CD4-positive, alpha-beta T cell treated with Interleukin-17A for 4 hours (primary cell): ENCODE measurements at regions not wholly inside any gene's neighbourhood (a gene's known extent, or its start where the extent isn't known, plus 50 kb on each side); places are given as distances from the start of the nearest gene placed in this dataset.

Experiments used
- DNase-seq: peaks from one replicate; pipeline ENCODE4 v3.0.0-alpha.2; 2020; ENCODE audit warnings: mixed read lengths

GRCh38 chr2:220188031-220188430, 560.6 kb downstream of the SLC4A3 start:
- no peak for DNase-seq

- DNase-seq = no peak
These were observed 563.6 kb downstream of the SLC4A3 start for GRCh38 chr2:220191031-220191430.

DNA sequence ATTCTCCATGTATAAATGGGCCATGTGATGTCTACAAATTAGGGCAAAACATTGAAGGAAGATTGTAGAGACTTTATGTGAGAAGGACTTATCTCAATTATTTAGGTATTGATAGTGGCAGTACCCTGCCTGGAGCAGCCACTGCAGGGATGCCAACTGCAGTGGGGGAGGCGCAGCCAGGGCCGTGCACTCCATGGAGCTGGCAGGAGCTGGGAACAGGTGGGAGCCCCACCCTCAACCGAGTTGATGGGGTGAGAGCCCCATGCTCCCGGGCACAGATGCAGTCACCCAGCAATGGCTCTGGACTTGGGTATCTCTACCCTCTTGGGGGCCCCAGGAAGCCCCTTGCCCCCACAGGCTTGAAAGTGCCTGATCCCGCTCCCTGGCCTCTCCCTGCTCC, 564.3 kb downstream of the SLC4A3 start:
- DNase-seq = no peak

GRCh38 chr2:220192994-220193753, 565.7 kb downstream of the SLC4A3 start:
- no peak for DNase-seq

- DNase-seq = no peak
These were observed 567.5 kb downstream of the SLC4A3 start for GRCh38 chr2:220194630-220195584.

DNA sequence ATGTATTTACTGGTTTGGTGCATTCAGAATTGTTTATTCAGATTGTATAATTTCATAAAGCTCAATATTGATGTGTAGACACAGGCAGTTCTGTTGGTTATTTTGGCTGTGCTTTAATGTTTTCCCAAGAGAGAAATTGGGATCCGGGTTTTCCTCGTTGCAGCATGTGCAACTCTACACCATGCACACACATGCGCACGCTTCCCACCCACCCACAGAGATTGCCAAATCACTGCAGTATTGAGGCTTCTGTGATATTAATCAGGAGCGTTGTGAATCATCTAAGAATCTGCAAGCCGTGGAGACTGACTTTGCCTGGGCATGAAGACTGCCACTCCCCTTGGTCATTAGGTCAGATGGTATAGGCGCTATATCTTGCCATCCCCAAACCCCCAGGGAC, 571.5 kb downstream of the SLC4A3 start:
- DNase-seq = no peak

DNA sequence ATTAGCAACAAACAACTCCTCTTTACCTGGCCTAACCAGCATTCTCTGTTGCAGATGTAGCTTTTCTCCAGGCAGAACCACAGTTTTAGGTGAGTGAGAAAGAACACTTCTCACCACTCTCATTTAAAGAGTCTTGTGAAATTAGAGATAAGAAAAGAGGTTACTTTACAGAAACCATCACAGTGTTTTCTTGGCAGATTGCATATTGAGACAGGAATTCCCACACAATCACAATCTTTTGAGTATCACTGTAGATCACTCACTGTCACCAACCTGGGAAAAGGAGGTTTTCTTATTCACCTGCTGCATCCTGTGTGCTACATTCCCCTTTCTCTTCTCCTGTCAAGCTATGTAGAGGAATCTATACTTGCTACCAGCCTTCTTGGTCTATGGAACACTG, 574.6 kb downstream of the SLC4A3 start:
- no peak for DNase-seq

GRCh38 chr2:220209093-220209492, 581.7 kb downstream of the SLC4A3 start:
- DNase-seq = no peak

GRCh38 chr2:220209751-220210150, 582.3 kb downstream of the SLC4A3 start:
- DNase-seq = no peak

GRCh38 chr2:220212296-220213080, 585.1 kb downstream of the SLC4A3 start:
- no peak for DNase-seq

- no peak for DNase-seq
These were observed 588.4 kb downstream of the SLC4A3 start for GRCh38 chr2:220215785-220216184.

- no peak for DNase-seq
These were observed 591.9 kb downstream of the SLC4A3 start for GRCh38 chr2:220219371-220219770.

DNA sequence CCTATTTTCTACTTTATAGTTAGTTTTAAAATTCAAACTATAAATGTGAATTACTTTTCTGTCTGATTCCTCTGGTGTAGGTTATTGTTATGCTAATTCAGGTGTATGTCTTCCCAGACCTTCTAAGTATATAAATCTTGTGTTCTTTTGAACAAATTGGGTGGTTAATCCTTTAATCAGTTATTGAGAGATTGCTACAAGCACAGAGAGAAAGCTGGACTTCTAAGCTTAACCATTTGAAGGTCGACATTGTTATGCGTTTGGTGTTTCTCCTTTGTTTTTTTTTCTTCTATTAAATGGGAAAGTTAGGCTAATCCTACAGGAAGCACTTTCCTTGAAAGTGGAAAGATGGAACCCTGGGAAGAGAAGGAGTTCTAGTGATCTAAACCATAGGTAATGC, 592.6 kb downstream of the SLC4A3 start:
- DNase-seq = no peak

DNA sequence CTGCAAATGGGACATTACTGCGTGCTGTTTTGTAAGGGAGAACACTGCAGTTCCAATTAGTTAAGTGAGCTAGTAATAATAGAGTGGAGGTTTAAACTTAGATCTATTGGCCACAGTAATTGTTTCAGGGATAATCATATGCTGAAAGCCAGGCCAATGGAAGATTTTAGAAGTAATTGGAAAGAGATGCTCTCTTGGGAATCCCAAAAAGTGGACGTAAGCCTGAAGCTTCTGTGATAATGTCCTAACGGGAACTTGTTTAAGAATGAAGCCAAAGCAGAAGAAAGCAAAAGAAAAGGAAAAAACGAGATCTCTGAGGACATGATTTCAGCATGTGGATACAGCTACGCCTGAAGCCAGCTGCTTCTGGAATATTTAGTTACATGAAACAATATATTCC, 594.6 kb downstream of the SLC4A3 start:
- no peak for DNase-seq

- no peak for DNase-seq
These were observed 597.5 kb downstream of the SLC4A3 start for GRCh38 chr2:220224691-220225543.

DNA sequence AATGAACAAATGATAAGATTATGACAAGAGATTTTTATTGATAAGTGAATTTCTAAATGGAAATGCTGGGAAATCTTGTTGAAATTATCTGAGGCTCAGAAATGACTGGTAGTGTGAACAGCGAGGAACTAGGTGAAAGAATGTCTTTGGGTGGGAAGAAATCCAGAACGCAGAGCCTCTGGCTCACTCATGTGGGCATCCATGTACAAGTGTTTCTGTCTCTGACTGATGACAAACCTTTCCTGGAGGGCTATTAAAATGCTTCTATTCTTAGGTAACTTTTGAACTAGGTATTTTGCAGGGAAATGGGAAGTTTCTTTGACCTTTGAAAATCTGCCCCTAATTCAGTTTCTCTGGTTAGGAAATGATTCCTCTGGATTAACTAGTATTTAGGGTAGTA, 598.6 kb downstream of the SLC4A3 start:
- no peak for DNase-seq

GRCh38 chr2:220226546-220226945, 599.1 kb downstream of the SLC4A3 start:
- no peak for DNase-seq

GRCh38 chr2:220227266-220227920, 600.0 kb downstream of the SLC4A3 start:
- no peak for DNase-seq

- no peak for DNase-seq
These were observed 601.0 kb downstream of the SLC4A3 start for GRCh38 chr2:220228310-220229006.

DNA sequence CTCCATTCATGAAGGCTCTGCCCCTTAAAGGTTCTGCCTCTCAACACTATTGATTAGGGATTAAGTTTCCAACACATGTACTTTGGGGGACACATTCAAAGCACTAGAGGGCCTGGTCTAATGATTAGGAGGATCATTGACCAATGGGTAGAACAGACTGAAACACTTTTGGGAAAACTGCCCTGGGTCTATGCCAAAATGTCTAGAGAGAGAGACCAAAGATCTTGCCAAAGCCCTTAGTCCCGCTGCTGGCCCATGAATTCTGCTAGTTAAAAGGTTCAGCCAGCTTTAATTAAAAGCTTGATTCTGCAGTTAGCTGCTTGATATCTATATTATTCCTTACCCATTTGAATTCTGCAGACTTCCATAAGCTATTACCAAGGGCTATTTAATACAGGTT, 613.2 kb downstream of the SLC4A3 start:
- DNase-seq = no peak

GRCh38 chr2:220241423-220241822, 614.0 kb downstream of the SLC4A3 start:
- DNase-seq = no peak
